ENCODE measurements at regions not wholly inside any gene's neighbourhood (a gene's known extent, or its start where the extent isn't known, plus 50 kb on each side); places are given as distances from the start of the nearest gene placed in this dataset.

GRCh38 chr13:65605396-65605795, 1624.7 kb downstream of the PCDH9 start:
- H3K4me1 ChIP-seq (ENCODE audit: control insufficient read depth, insufficient read depth, low read length): no peaks in the 10 kb centered on the region
- no peaks in the 10 kb centered on the region for H3K9me3 ChIP-seq (ENCODE audit: control insufficient read depth, insufficient read depth, low read depth, low read length)
- no peak overlapping the region for H3K27ac ChIP-seq (ENCODE audit: low read depth, low read length)
- no peaks in the 10 kb centered on the region for H3K36me3 ChIP-seq (ENCODE audit: control insufficient read depth, insufficient read depth, low read length)
- no peaks in the 10 kb centered on the region for H3K27me3 ChIP-seq (ENCODE audit: control insufficient read depth, insufficient read depth, low read length)
- H3K9ac ChIP-seq (ENCODE audit: low read length): no peak overlapping the region
- H3K4me3 ChIP-seq (ENCODE audit: low read depth, low read length): no peak overlapping the region

GRCh38 chr13:65603160-65603559, 1627.0 kb downstream of the PCDH9 start:
- no peaks in the 10 kb centered on the region for H3K4me1 ChIP-seq (ENCODE audit: control insufficient read depth, insufficient read depth, low read length)
- H3K4me3 ChIP-seq (ENCODE audit: low read depth, low read length): no peak overlapping the region
- H3K9me3 ChIP-seq (ENCODE audit: control insufficient read depth, insufficient read depth, low read depth, low read length): no peaks in the 10 kb centered on the region
- no peaks in the 10 kb centered on the region for H3K36me3 ChIP-seq (ENCODE audit: control insufficient read depth, insufficient read depth, low read length)
- H3K9ac ChIP-seq (ENCODE audit: low read length): no peak overlapping the region
- no peak overlapping the region for H3K27ac ChIP-seq (ENCODE audit: low read depth, low read length)
- no peaks in the 10 kb centered on the region for H3K27me3 ChIP-seq (ENCODE audit: control insufficient read depth, insufficient read depth, low read length)

- Histone ChIP-seq H3K4me3 (ENCODE audit: low read depth, low read length) (no peak overlapping the region), H3K36me3 (ENCODE audit: control insufficient read depth, insufficient read depth, low read length) (no peaks in the 10 kb centered on the region), H3K27me3 (ENCODE audit: control insufficient read depth, insufficient read depth, low read length) (no peaks in the 10 kb centered on the region), H3K4me1 (ENCODE audit: control insufficient read depth, insufficient read depth, low read length) (no peaks in the 10 kb centered on the region), H3K9ac (ENCODE audit: low read length) (no peak overlapping the region), H3K9me3 (ENCODE audit: control insufficient read depth, insufficient read depth, low read depth, low read length) (no peaks in the 10 kb centered on the region), H3K27ac (ENCODE audit: low read depth, low read length) (no peak overlapping the region)
Measured at GRCh38 chr13:65601855-65602254, 1628.3 kb downstream of the PCDH9 start.

- Histone ChIP-seq H3K27ac (ENCODE audit: low read depth, low read length) (no peak overlapping the region), H3K4me1 (ENCODE audit: control insufficient read depth, insufficient read depth, low read length) (no peaks in the 10 kb centered on the region), H3K27me3 (ENCODE audit: control insufficient read depth, insufficient read depth, low read length) (no peaks in the 10 kb centered on the region), H3K4me3 (ENCODE audit: low read depth, low read length) (no peak overlapping the region), H3K9ac (ENCODE audit: low read length) (no peak overlapping the region), H3K9me3 (ENCODE audit: control insufficient read depth, insufficient read depth, low read depth, low read length) (no peaks in the 10 kb centered on the region), H3K36me3 (ENCODE audit: control insufficient read depth, insufficient read depth, low read length) (no peaks in the 10 kb centered on the region)
Measured at GRCh38 chr13:65600702-65601101, 1629.4 kb downstream of the PCDH9 start.

GRCh38 chr13:65597839-65598818, 1632.0 kb downstream of the PCDH9 start:
- no peaks in the 10 kb centered on the region for H3K9me3 ChIP-seq (ENCODE audit: control insufficient read depth, insufficient read depth, low read depth, low read length)

GRCh38 chr13:65595916-65596315, 1634.2 kb downstream of the PCDH9 start:
- H3K27ac ChIP-seq (ENCODE audit: low read depth, low read length): no peak overlapping the region
- no peaks in the 10 kb centered on the region for H3K36me3 ChIP-seq (ENCODE audit: control insufficient read depth, insufficient read depth, low read length)
- H3K27me3 ChIP-seq (ENCODE audit: control insufficient read depth, insufficient read depth, low read length): no peaks in the 10 kb centered on the region
- H3K4me1 ChIP-seq (ENCODE audit: control insufficient read depth, insufficient read depth, low read length): no peaks in the 10 kb centered on the region
- no peak overlapping the region for H3K4me3 ChIP-seq (ENCODE audit: low read depth, low read length)
- no peak overlapping the region for H3K9ac ChIP-seq (ENCODE audit: low read length)
- H3K9me3 ChIP-seq (ENCODE audit: control insufficient read depth, insufficient read depth, low read depth, low read length): no peaks in the 10 kb centered on the region

More at GRCh38 chr13:65597839-65598818, 1632.0 kb downstream of the PCDH9 start:
- no peaks in the 10 kb centered on the region for H3K36me3 ChIP-seq (ENCODE audit: control insufficient read depth, insufficient read depth, low read length)
- H3K4me3 ChIP-seq (ENCODE audit: low read depth, low read length): no peak overlapping the region
- no peak overlapping the region for H3K27ac ChIP-seq (ENCODE audit: low read depth, low read length)
- no peak overlapping the region for H3K9ac ChIP-seq (ENCODE audit: low read length)
- no peaks in the 10 kb centered on the region for H3K27me3 ChIP-seq (ENCODE audit: control insufficient read depth, insufficient read depth, low read length)
- no peaks in the 10 kb centered on the region for H3K4me1 ChIP-seq (ENCODE audit: control insufficient read depth, insufficient read depth, low read length)

- Histone ChIP-seq H3K4me3 (ENCODE audit: low read depth, low read length) (no peak overlapping the region), H3K4me1 (ENCODE audit: control insufficient read depth, insufficient read depth, low read length) (no peaks in the 10 kb centered on the region), H3K36me3 (ENCODE audit: control insufficient read depth, insufficient read depth, low read length) (no peaks in the 10 kb centered on the region), H3K27ac (ENCODE audit: low read depth, low read length) (no peak overlapping the region), H3K27me3 (ENCODE audit: control insufficient read depth, insufficient read depth, low read length) (no peaks in the 10 kb centered on the region), H3K9me3 (ENCODE audit: control insufficient read depth, insufficient read depth, low read depth, low read length) (no peaks in the 10 kb centered on the region), H3K9ac (ENCODE audit: low read length) (no peak overlapping the region)
Measured at GRCh38 chr13:65594298-65594781, 1635.8 kb downstream of the PCDH9 start.

- no peak overlapping the region for H3K9ac ChIP-seq (ENCODE audit: low read length)
- H3K27ac ChIP-seq (ENCODE audit: low read depth, low read length): no peak overlapping the region
- no peaks in the 10 kb centered on the region for H3K36me3 ChIP-seq (ENCODE audit: control insufficient read depth, insufficient read depth, low read length)
- no peaks in the 10 kb centered on the region for H3K27me3 ChIP-seq (ENCODE audit: control insufficient read depth, insufficient read depth, low read length)
- no peaks in the 10 kb centered on the region for H3K9me3 ChIP-seq (ENCODE audit: control insufficient read depth, insufficient read depth, low read depth, low read length)
- no peak overlapping the region for H3K4me3 ChIP-seq (ENCODE audit: low read depth, low read length)
- no peaks in the 10 kb centered on the region for H3K4me1 ChIP-seq (ENCODE audit: control insufficient read depth, insufficient read depth, low read length)
Measured at GRCh38 chr13:65593298-65593874, 1636.8 kb downstream of the PCDH9 start.

GRCh38 chr13:65592731-65593130, 1637.4 kb downstream of the PCDH9 start:
- Histone ChIP-seq H3K4me3 (ENCODE audit: low read depth, low read length) (no peak overlapping the region), H3K36me3 (ENCODE audit: control insufficient read depth, insufficient read depth, low read length) (no peaks in the 10 kb centered on the region), H3K9me3 (ENCODE audit: control insufficient read depth, insufficient read depth, low read depth, low read length) (no peaks in the 10 kb centered on the region), H3K27ac (ENCODE audit: low read depth, low read length) (no peak overlapping the region), H3K4me1 (ENCODE audit: control insufficient read depth, insufficient read depth, low read length) (no peaks in the 10 kb centered on the region), H3K27me3 (ENCODE audit: control insufficient read depth, insufficient read depth, low read length) (no peaks in the 10 kb centered on the region), H3K9ac (ENCODE audit: low read length) (no peak overlapping the region)

GRCh38 chr13:65585346-65585745, 1644.8 kb downstream of the PCDH9 start:
- Histone ChIP-seq H3K9ac (ENCODE audit: low read length) (no peak overlapping the region), H3K36me3 (ENCODE audit: control insufficient read depth, insufficient read depth, low read length) (no peaks in the 10 kb centered on the region), H3K4me3 (ENCODE audit: low read depth, low read length) (peak overlapping the region; percentile 33; the same call in 1 of the 2 replicates), H3K4me1 (ENCODE audit: control insufficient read depth, insufficient read depth, low read length) (peaks cover 26% of the 10 kb centered on the region), H3K9me3 (ENCODE audit: control insufficient read depth, insufficient read depth, low read depth, low read length) (no peaks in the 10 kb centered on the region), H3K27ac (ENCODE audit: low read depth, low read length) (no peak overlapping the region), H3K27me3 (ENCODE audit: control insufficient read depth, insufficient read depth, low read length) (peaks cover 27% of the 10 kb centered on the region)

GRCh38 chr13:65584126-65584525, 1646.0 kb downstream of the PCDH9 start:
- H3K4me1 ChIP-seq (ENCODE audit: control insufficient read depth, insufficient read depth, low read length): peaks cover 26% of the 10 kb centered on the region
- H3K27me3 ChIP-seq (ENCODE audit: control insufficient read depth, insufficient read depth, low read length): peaks cover 27% of the 10 kb centered on the region
- H3K9me3 ChIP-seq (ENCODE audit: control insufficient read depth, insufficient read depth, low read depth, low read length): no peaks in the 10 kb centered on the region
- H3K36me3 ChIP-seq (ENCODE audit: control insufficient read depth, insufficient read depth, low read length): no peaks in the 10 kb centered on the region
- no peak overlapping the region; the same call in 1 of the 2 replicates for H3K27ac ChIP-seq (ENCODE audit: low read depth, low read length)
- H3K9ac ChIP-seq (ENCODE audit: low read length): peak overlapping the region; percentile 54
- no peak overlapping the region for H3K4me3 ChIP-seq (ENCODE audit: low read depth, low read length)
